SK-N-SH treated with all-trans-retinoic acid at 6 μM for 48 hours (cell line): ENCODE measurements at regions not wholly inside any gene's neighbourhood (a gene's known extent, or its start where the extent isn't known, plus 50 kb on each side); places are given as distances from the start of the nearest gene placed in this dataset.

Experiments
- ATAC-seq: fragments of 200-7000 bp; cut with Tn5 transposase; 3 replicates; pipeline ENCODE4 v1.9.1; 2020; ENCODE audit warnings: mild to moderate bottlenecking, moderate library complexity
- ARNTL ChIP-seq: fragments of 450-650 bp; formaldehyde crosslinking; IDR thresholded peaks from 2 replicates; pipeline ENCODE4 v1.5.0; 2020; ENCODE audit warnings: low read depth, mild to moderate bottlenecking, moderate library complexity, borderline replicate concordance
- CSDC2 ChIP-seq: fragments of 250-450 bp; sonication (Bioruptor Pico); IDR thresholded peaks from 2 replicates; pipeline ENCODE4 v1.5.0; 2020; ENCODE audit warnings: mild to moderate bottlenecking, moderate library complexity
- ESRRG ChIP-seq: fragments of 250-450 bp; sonication (Bioruptor Pico); IDR thresholded peaks from 2 replicates; pipeline ENCODE4 v1.6.1; 2021; ENCODE audit warnings: mild to moderate bottlenecking
- GLIS3 ChIP-seq: fragments of 250-450 bp; sonication (Bioruptor Pico); IDR thresholded peaks from 2 replicates; pipeline ENCODE4 v1.5.0; 2020; ENCODE audit warnings: mild to moderate bottlenecking, moderate library complexity
- ISL1 ChIP-seq: fragments of 250-450 bp; sonication (Bioruptor Pico); IDR thresholded peaks from 2 replicates; pipeline ENCODE4 v2.1.2; 2022; ENCODE audit warnings: mild to moderate bottlenecking, moderate library complexity
- OSR1 ChIP-seq: fragments of 250-450 bp; sonication (Bioruptor Pico); IDR thresholded peaks from 2 replicates; pipeline ENCODE4 v1.8.0; 2022; ENCODE audit warnings: moderate library complexity, mild to moderate bottlenecking, inconsistent platforms
- RARB ChIP-seq: fragments of 250-450 bp; sonication (Bioruptor Pico); IDR thresholded peaks from 2 replicates; pipeline ENCODE4 v1.8.0; 2021; ENCODE audit warnings: mild to moderate bottlenecking, moderate library complexity
- TOX ChIP-seq: fragments of 250-450 bp; sonication (Bioruptor Pico); IDR thresholded peaks from 2 replicates; pipeline ENCODE4 v1.8.0; 2021; ENCODE audit warnings: mild to moderate bottlenecking, moderate library complexity, borderline replicate concordance
- TSHZ2 ChIP-seq: fragments of 250-450 bp; sonication (Bioruptor Pico); IDR thresholded peaks from 2 replicates; pipeline ENCODE4 v1.5.0; 2020; ENCODE audit warnings: mild to moderate bottlenecking, moderate library complexity
- ZC3H10 ChIP-seq: fragments of 250-450 bp; sonication (Bioruptor Pico); IDR thresholded peaks from 2 replicates; pipeline ENCODE4 v1.5.1; 2021; ENCODE audit warnings: mild to moderate bottlenecking, moderate library complexity
- ZFP3 ChIP-seq: fragments of 250-450 bp; sonication (Bioruptor Pico); IDR thresholded peaks from 2 replicates; pipeline ENCODE4 v1.5.0; 2020; ENCODE audit warnings: mild to moderate bottlenecking, moderate library complexity
- ZNF565 ChIP-seq: fragments of 450-650 bp; formaldehyde crosslinking; conservative IDR thresholded peaks from 2 replicates; pipeline ENCODE4 v1.5.0; 2020; ENCODE audit warnings: low read depth, mild to moderate bottlenecking, moderate library complexity
- ZNF70 ChIP-seq: fragments of 450-650 bp; formaldehyde crosslinking; IDR thresholded peaks from 2 replicates; pipeline ENCODE4 v1.5.0; 2020; ENCODE audit warnings: mild to moderate bottlenecking, moderate library complexity
- TF ChIP-seq, protein P1 (sequence below): fragments of 250-450 bp; sonication (Bioruptor Pico); IDR thresholded peaks from 2 replicates; pipeline ENCODE4 v1.8.0; 2020; ENCODE audit warnings: mild to moderate bottlenecking, moderate library complexity, borderline replicate concordance
- TF ChIP-seq, protein P2 (sequence below): fragments of 250-450 bp; sonication (Bioruptor Pico); IDR thresholded peaks from 2 replicates; pipeline ENCODE4 v1.8.0; 2021; ENCODE audit warnings: low read depth, mild to moderate bottlenecking, moderate library complexity, borderline replicate concordance
- TF ChIP-seq, protein P3 (sequence below): fragments of 250-450 bp; sonication (Bioruptor Pico); IDR thresholded peaks from 2 replicates; pipeline ENCODE4 v1.5.1; 2020; ENCODE audit warnings: low read depth, mild to moderate bottlenecking, moderate library complexity
- TF ChIP-seq, protein P4 (sequence below): fragments of 250-450 bp; sonication (Bioruptor Pico); IDR thresholded peaks from 2 replicates; pipeline ENCODE4 v1.5.1; 2021; ENCODE audit warnings: mild to moderate bottlenecking, moderate library complexity

GRCh38 chr15:101543926-101544612 is 54.6 kb upstream of the PCSK6 start:
- ATAC-seq: no peak
- TF ChIP-seq ZFP3 (CRISPR knock-in tag) (no peak), TOX (no peak), ARNTL (CRISPR knock-in tag) (no peak), ISL1 (no peak), GLIS3 (CRISPR knock-in tag) (no peak), ESRRG (CRISPR knock-in tag) (no peak), OSR1 (CRISPR knock-in tag) (no peak), ZNF70 (CRISPR knock-in tag) (no peak), RARB (CRISPR knock-in tag) (no peak)
- TF ChIP-seq, protein P1, sequence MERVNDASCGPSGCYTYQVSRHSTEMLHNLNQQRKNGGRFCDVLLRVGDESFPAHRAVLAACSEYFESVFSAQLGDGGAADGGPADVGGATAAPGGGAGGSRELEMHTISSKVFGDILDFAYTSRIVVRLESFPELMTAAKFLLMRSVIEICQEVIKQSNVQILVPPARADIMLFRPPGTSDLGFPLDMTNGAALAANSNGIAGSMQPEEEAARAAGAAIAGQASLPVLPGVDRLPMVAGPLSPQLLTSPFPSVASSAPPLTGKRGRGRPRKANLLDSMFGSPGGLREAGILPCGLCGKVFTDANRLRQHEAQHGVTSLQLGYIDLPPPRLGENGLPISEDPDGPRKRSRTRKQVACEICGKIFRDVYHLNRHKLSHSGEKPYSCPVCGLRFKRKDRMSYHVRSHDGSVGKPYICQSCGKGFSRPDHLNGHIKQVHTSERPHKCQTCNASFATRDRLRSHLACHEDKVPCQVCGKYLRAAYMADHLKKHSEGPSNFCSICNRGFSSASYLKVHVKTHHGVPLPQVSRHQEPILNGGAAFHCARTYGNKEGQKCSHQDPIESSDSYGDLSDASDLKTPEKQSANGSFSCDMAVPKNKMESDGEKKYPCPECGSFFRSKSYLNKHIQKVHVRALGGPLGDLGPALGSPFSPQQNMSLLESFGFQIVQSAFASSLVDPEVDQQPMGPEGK (CRISPR knock-in tag): no peak
- TF ChIP-seq, protein P2, sequence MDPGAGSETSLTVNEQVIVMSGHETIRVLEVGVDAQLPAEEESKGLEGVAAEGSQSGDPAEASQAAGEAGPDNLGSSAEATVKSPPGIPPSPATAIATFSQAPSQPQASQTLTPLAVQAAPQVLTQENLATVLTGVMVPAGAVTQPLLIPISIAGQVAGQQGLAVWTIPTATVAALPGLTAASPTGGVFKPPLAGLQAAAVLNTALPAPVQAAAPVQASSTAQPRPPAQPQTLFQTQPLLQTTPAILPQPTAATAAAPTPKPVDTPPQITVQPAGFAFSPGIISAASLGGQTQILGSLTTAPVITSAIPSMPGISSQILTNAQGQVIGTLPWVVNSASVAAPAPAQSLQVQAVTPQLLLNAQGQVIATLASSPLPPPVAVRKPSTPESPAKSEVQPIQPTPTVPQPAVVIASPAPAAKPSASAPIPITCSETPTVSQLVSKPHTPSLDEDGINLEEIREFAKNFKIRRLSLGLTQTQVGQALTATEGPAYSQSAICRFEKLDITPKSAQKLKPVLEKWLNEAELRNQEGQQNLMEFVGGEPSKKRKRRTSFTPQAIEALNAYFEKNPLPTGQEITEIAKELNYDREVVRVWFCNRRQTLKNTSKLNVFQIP (CRISPR knock-in tag): no peak
- TF ChIP-seq, protein P3, sequence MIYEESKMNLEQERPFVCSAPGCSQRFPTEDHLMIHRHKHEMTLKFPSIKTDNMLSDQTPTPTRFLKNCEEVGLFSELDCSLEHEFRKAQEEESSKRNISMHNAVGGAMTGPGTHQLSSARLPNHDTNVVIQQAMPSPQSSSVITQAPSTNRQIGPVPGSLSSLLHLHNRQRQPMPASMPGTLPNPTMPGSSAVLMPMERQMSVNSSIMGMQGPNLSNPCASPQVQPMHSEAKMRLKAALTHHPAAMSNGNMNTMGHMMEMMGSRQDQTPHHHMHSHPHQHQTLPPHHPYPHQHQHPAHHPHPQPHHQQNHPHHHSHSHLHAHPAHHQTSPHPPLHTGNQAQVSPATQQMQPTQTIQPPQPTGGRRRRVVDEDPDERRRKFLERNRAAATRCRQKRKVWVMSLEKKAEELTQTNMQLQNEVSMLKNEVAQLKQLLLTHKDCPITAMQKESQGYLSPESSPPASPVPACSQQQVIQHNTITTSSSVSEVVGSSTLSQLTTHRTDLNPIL (CRISPR knock-in tag): no peak
- TF ChIP-seq, protein P4, sequence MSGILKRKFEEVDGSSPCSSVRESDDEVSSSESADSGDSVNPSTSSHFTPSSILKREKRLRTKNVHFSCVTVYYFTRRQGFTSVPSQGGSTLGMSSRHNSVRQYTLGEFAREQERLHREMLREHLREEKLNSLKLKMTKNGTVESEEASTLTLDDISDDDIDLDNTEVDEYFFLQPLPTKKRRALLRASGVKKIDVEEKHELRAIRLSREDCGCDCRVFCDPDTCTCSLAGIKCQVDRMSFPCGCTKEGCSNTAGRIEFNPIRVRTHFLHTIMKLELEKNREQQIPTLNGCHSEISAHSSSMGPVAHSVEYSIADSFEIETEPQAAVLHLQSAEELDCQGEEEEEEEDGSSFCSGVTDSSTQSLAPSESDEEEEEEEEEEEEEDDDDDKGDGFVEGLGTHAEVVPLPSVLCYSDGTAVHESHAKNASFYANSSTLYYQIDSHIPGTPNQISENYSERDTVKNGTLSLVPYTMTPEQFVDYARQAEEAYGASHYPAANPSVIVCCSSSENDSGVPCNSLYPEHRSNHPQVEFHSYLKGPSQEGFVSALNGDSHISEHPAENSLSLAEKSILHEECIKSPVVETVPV: no peak

- no peak for ATAC-seq
- no peak for TF ChIP-seq CSDC2 (CRISPR knock-in tag)
Measured at GRCh38 chr15:101543431-101543830, 53.9 kb upstream of the PCSK6 start.

DNA sequence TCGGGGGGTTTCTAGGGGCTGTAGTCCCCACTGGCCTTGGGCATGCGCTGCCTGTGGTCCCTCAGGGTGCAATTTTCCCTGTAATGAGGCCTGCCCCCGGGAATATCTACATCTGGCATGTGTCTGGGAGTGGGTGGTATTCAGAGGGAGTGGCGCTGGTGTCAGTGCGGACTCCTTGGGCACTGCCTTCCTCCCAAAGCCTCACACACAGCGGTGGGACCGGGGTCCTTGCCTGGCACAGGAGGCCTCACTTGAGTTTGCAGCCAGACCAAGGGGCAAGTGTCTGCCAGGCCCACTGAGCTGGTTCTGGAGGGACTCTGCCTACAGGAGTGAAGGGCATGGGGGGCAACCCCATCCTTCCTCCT is 53.5 kb upstream of the PCSK6 start:
- TF ChIP-seq GLIS3 (CRISPR knock-in tag): no peak
- TF ChIP-seq, protein P3 (CRISPR knock-in tag): no peak
- ATAC-seq: no peak

- no peak; the same call in 2 of the 3 replicates for ATAC-seq
- TF ChIP-seq GLIS3 (CRISPR knock-in tag) (no peak), ZNF70 (CRISPR knock-in tag) (no peak), ZNF565 (CRISPR knock-in tag) (no peak), TSHZ2 (CRISPR knock-in tag) (no peak), CSDC2 (CRISPR knock-in tag) (no peak), ZC3H10 (CRISPR knock-in tag) (no peak)
- TF ChIP-seq, protein P4: no peak
- TF ChIP-seq, protein P1 (CRISPR knock-in tag): no peak
Measured at GRCh38 chr15:101542306-101543025, 53.0 kb upstream of the PCSK6 start.
